ENCODE measurements at regions not wholly inside any gene's neighbourhood (a gene's known extent, or its start where the extent isn't known, plus 50 kb on each side); places are given as distances from the start of the nearest gene placed in this dataset.

DNA sequence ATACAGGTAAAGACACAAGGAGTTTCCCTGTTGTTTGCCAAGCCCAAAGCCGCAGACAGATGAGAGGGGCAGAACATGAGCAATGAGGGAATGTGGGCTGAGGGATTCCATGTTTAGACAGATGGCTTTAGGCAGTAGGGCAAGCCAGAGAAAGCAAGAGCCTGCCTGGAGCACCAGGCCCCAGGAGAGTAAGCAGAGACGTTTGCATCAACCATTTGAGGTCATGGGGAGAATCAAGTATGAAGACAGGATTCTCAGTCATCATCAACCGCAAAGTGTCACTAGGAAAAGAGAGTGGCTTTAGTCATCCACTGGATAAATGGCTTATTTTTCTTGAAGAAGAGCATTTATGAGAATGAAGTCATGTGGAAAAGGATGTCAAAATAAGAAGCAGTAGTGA, 184.7 kb downstream of the COG6 start:
- no peak for FAIRE-seq
- Histone ChIP-seq H3K9me1 (ENCODE audit: control insufficient read depth, insufficient read depth, low read length) (no peaks in the 10 kb centered on the region), H3K9me3 (replicated peaks; ENCODE audit: control insufficient read depth, insufficient read depth, low read depth, low read length) (no peaks in the 10 kb centered on the region), H3K4me1 (replicated peaks in 1 of 2; ENCODE audit: control insufficient read depth in 2 of 2, insufficient read depth in 2 of 2, low read length in 2 of 2) (no peaks in the 10 kb centered on the region), H3K36me3 (ENCODE audit: control insufficient read depth, insufficient read depth, low read length) (no peaks in the 10 kb centered on the region), H3K27ac (ENCODE audit: extremely low read depth, low read depth, low read length) (no peak overlapping the region), H4K20me1 (replicated peaks; ENCODE audit: control insufficient read depth, insufficient read depth, low read length) (no peaks in the 10 kb centered on the region), H3K4me2 (ENCODE audit: insufficient read depth, low read length) (no peak overlapping the region), H2AFZ (ENCODE audit: low read depth, low read length) (no peak overlapping the region), H3K27me3 (ENCODE audit: control insufficient read depth in 2 of 2, insufficient read depth in 2 of 2, low read length in 2 of 2) (no peaks in the 10 kb centered on the region), H3K4me3 (no peak overlapping the region), H3K9ac (ENCODE audit: insufficient read depth in 1 of 2, low read depth in 2 of 2, low read length in 2 of 2) (no peak overlapping the region), H3K79me2 (ENCODE audit: control insufficient read depth, insufficient read depth, low read length) (no peaks in the 10 kb centered on the region)
- CTCF ChIA-PET (ENCODE audit: low intra/inter-chr PET ratio), result no interaction called here
- no peak for ATAC-seq
- no TSS peak for BruUV-seq (replicated peaks)
- no peak for TF ChIP-seq TRIM28 (IDR thresholded peaks at IDR 0.05)
- TF ChIP-seq, protein P1, sequence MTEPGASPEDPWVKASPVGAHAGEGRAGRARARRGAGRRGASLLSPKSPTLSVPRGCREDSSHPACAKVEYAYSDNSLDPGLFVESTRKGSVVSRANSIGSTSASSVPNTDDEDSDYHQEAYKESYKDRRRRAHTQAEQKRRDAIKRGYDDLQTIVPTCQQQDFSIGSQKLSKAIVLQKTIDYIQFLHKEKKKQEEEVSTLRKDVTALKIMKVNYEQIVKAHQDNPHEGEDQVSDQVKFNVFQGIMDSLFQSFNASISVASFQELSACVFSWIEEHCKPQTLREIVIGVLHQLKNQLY (CRISPR knock-in tag; conservative IDR thresholded peaks at IDR 0.05), result no peak
- TF ChIP-seq, protein P2, sequence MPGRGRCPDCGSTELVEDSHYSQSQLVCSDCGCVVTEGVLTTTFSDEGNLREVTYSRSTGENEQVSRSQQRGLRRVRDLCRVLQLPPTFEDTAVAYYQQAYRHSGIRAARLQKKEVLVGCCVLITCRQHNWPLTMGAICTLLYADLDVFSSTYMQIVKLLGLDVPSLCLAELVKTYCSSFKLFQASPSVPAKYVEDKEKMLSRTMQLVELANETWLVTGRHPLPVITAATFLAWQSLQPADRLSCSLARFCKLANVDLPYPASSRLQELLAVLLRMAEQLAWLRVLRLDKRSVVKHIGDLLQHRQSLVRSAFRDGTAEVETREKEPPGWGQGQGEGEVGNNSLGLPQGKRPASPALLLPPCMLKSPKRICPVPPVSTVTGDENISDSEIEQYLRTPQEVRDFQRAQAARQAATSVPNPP (IDR thresholded peaks at IDR 0.05; ENCODE audit: borderline replicate concordance, insufficient read depth, insufficient read length), result no peak
- TF ChIP-seq, protein P3, sequence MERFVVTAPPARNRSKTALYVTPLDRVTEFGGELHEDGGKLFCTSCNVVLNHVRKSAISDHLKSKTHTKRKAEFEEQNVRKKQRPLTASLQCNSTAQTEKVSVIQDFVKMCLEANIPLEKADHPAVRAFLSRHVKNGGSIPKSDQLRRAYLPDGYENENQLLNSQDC (CRISPR knock-in tag; IDR thresholded peaks at IDR 0.05), result no peak
- no peak for TF ChIP-seq ELF4 (CRISPR knock-in tag; IDR thresholded peaks at IDR 0.05)
- TF ChIP-seq HOXB6 (CRISPR knock-in tag; IDR thresholded peaks at IDR 0.05; ENCODE audit: borderline replicate concordance), result no peak
- TF ChIP-seq GATAD2B (IDR thresholded peaks at IDR 0.05; ENCODE audit: borderline replicate concordance), result no peak
- TF ChIP-seq HDAC6 (IDR thresholded peaks at IDR 0.05; ENCODE audit: low read depth, low read length), result no peak
- TF ChIP-seq, protein P4, sequence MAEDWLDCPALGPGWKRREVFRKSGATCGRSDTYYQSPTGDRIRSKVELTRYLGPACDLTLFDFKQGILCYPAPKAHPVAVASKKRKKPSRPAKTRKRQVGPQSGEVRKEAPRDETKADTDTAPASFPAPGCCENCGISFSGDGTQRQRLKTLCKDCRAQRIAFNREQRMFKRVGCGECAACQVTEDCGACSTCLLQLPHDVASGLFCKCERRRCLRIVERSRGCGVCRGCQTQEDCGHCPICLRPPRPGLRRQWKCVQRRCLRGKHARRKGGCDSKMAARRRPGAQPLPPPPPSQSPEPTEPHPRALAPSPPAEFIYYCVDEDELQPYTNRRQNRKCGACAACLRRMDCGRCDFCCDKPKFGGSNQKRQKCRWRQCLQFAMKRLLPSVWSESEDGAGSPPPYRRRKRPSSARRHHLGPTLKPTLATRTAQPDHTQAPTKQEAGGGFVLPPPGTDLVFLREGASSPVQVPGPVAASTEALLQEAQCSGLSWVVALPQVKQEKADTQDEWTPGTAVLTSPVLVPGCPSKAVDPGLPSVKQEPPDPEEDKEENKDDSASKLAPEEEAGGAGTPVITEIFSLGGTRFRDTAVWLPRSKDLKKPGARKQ (CRISPR knock-in tag; IDR thresholded peaks at IDR 0.05), result no peak
- TF ChIP-seq ZNF146 (CRISPR knock-in tag; IDR thresholded peaks at IDR 0.05; ENCODE audit: unreplicated experiment), result no peak
- TF ChIP-seq LCOR (CRISPR knock-in tag; IDR thresholded peaks at IDR 0.05), result no peak
- TF ChIP-seq SIX5 (IDR thresholded peaks at IDR 0.05; ENCODE audit: borderline replicate concordance in 1 of 2, insufficient read depth in 1 of 2, low read depth in 1 of 2, low read length in 2 of 2), result no peak
- TF ChIP-seq, protein P5, sequence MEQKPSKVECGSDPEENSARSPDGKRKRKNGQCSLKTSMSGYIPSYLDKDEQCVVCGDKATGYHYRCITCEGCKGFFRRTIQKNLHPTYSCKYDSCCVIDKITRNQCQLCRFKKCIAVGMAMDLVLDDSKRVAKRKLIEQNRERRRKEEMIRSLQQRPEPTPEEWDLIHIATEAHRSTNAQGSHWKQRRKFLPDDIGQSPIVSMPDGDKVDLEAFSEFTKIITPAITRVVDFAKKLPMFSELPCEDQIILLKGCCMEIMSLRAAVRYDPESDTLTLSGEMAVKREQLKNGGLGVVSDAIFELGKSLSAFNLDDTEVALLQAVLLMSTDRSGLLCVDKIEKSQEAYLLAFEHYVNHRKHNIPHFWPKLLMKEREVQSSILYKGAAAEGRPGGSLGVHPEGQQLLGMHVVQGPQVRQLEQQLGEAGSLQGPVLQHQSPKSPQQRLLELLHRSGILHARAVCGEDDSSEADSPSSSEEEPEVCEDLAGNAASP (IDR thresholded peaks at IDR 0.05), result no peak
- TF ChIP-seq ZBTB17 (CRISPR knock-in tag; IDR thresholded peaks at IDR 0.05), result no peak
- no peak for TF ChIP-seq MCM5 (IDR thresholded peaks at IDR 0.05; ENCODE audit: low read depth)
- no peak for TF ChIP-seq WHSC1 (IDR thresholded peaks at IDR 0.05; ENCODE audit: low read length)
- WGBS (ENCODE audit: insufficient coverage, low coverage, missing lambda C conversion rate), result 0% methylated on average over 3 of the region's 3 CpGs
- in situ Hi-C loops (cut with MboI) (no loop called here), intact Hi-C loops (cut with micrococcal nuclease) (no loop called here)
- no peak for DNase-seq (ENCODE audit: extremely low read depth in 1 of 4, low spot score in 3 of 4)
- POLR2A ChIA-PET, result no interaction called here
